Mammary epithelial cell (primary cell): ENCODE measurements at regions not wholly inside any gene's neighbourhood (a gene's known extent, or its start where the extent isn't known, plus 50 kb on each side); places are given as distances from the start of the nearest gene placed in this dataset.
"Not testable (repeated sequence)": the region's sequence is repeated elsewhere in the genome, so short reads cannot be mapped to it uniquely, and the experiment has no call there.

Experiments
- CTCF ChIP-seq, 2 donors: IDR thresholded peaks in 1 of 2; conservative IDR thresholded peaks in 1 of 2; 2 replicates each; pipeline ENCODE4 v1.5.1; 2011 to 2012; ENCODE audit warnings: inconsistent platforms in 2 of 2, low read length in 2 of 2, mild to moderate bottlenecking in 2 of 2, control low read depth in 1 of 2, low read depth in 1 of 2; ENCODE audit not compliant: insufficient read depth in 1 of 2; ENCODE audit errors: extremely low read depth in 1 of 2
- EZH2 ChIP-seq: IDR thresholded peaks from 2 replicates; pipeline ENCODE4 v1.6.1; 2012; ENCODE audit warnings: low read length, inconsistent platforms, borderline replicate concordance

GRCh38 chr21:9593646-9594045 lies 927.7 kb upstream of the TPTE start:
- not testable (repeated sequence) for TF ChIP-seq CTCF (conservative IDR thresholded peaks at IDR 0.05 in 1 of 2, IDR thresholded peaks at IDR 0.05 in 1 of 2; ENCODE audit: extremely low read depth in 1 of 2, insufficient read depth in 1 of 2, low read depth in 1 of 2, low read length in 2 of 2); EZH2
